PC-9 (cell line): ENCODE measurements at regions not wholly inside any gene's neighbourhood (a gene's known extent, or its start where the extent isn't known, plus 50 kb on each side); places are given as distances from the start of the nearest gene placed in this dataset.

Experiments
- CTCF ChIP-seq: fragments of 200-600 bp; sonication (generic); conservative IDR thresholded peaks from 2 replicates; pipeline ENCODE4 v1.6.1; 2017; ENCODE audit warnings: mixed run types, antibody characterized with exemption, mild to moderate bottlenecking, moderate library complexity
- EZH2 ChIP-seq: fragments of 200-600 bp; sonication (generic); IDR thresholded peaks from 2 replicates; pipeline ENCODE4 v1.8.0; 2017; ENCODE audit warnings: antibody characterized with exemption, low read depth

- TF ChIP-seq CTCF, result no peak
- TF ChIP-seq EZH2, result no peak
Measured at GRCh38 chr13:80840316-80840976, 499.5 kb upstream of the SPRY2 start.
